ENCODE measurements at regions not wholly inside any gene's neighbourhood (a gene's known extent, or its start where the extent isn't known, plus 50 kb on each side); places are given as distances from the start of the nearest gene placed in this dataset.

DNA sequence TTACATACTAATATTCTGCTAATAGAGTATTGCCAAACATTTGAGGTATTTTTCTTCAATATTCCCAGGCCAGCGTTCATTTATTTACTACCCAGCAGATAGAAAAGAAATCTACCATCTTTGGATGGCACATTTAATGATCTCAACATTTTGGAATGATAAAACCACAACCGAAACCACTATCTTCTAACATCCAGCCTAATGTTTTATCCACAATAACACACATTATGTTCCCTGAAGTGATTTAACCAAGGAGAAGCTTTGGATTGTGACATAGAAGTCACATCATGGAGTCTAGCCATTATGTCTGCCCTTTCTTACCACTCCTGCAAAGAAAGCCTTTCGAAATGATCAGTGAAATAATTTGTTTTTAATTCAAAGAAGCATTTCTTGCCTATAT is 497.1 kb upstream of the PLXNA2 start:
- WGBS, 2 donors: 91 to 95% methylated on average over 3 of the region's 3 CpGs
- TF ChIP-seq POLR2A (IDR thresholded peaks at IDR 0.05): no peak
- TF ChIP-seq EP300 (IDR thresholded peaks at IDR 0.05): no peak
- no peak for TF ChIP-seq POLR2AphosphoS5 (IDR thresholded peaks at IDR 0.05)
- TF ChIP-seq, protein P1, sequence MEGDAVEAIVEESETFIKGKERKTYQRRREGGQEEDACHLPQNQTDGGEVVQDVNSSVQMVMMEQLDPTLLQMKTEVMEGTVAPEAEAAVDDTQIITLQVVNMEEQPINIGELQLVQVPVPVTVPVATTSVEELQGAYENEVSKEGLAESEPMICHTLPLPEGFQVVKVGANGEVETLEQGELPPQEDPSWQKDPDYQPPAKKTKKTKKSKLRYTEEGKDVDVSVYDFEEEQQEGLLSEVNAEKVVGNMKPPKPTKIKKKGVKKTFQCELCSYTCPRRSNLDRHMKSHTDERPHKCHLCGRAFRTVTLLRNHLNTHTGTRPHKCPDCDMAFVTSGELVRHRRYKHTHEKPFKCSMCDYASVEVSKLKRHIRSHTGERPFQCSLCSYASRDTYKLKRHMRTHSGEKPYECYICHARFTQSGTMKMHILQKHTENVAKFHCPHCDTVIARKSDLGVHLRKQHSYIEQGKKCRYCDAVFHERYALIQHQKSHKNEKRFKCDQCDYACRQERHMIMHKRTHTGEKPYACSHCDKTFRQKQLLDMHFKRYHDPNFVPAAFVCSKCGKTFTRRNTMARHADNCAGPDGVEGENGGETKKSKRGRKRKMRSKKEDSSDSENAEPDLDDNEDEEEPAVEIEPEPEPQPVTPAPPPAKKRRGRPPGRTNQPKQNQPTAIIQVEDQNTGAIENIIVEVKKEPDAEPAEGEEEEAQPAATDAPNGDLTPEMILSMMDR (IDR thresholded peaks at IDR 0.05): no peak
- no peaks in the 10 kb centered on the region for H3K4me1 ChIP-seq
- H3K4me3 ChIP-seq: no peak overlapping the region
- intact Hi-C loops (cut with DNase I): no loop called here
- H3K36me3 ChIP-seq: no peaks in the 10 kb centered on the region
- no peaks in the 10 kb centered on the region for H3K9me3 ChIP-seq
- H3K27ac ChIP-seq: no peak overlapping the region
- no peaks in the 10 kb centered on the region for H3K27me3 ChIP-seq
- DNase-seq: no peak

- no peak for DNase-seq
- Histone ChIP-seq H3K9me3 (no peaks in the 10 kb centered on the region), H3K27ac (no peak overlapping the region), H3K27me3 (no peaks in the 10 kb centered on the region), H3K4me3 (no peak overlapping the region), H3K4me1 (no peaks in the 10 kb centered on the region), H3K36me3 (no peaks in the 10 kb centered on the region)
- WGBS, 2 donors: 84 to 86% methylated on average over 5 of the region's 5 CpGs
- TF ChIP-seq POLR2AphosphoS5 (IDR thresholded peaks at IDR 0.05) (no peak), POLR2A (IDR thresholded peaks at IDR 0.05) (no peak), EP300 (IDR thresholded peaks at IDR 0.05) (no peak)
- TF ChIP-seq, protein P1 (IDR thresholded peaks at IDR 0.05): no peak
- intact Hi-C loops (cut with DNase I): no loop called here
Observed at GRCh38 chr1:208743361-208743760, 499.2 kb upstream of the PLXNA2 start.

DNA sequence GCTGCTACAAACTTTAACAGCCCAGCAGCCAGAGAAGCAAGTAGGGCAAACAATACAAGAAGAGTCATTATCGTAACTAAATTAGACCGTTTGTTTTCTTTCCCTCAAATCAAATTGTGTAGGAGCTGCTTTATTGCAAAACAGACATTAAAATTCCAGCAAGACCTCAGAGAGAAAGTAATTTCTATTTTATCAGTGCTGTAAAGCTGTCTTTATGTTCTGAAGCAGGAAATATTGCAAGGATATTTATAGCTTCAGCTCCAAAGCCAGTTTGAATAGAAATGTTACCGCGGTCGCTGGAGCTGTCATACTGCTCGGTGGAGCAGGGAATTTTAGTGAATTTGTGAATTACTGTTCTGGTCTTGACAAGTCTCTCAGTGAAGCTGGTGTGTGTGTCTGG is 503.8 kb upstream of the PLXNA2 start:
- DNase-seq: no peak
- Histone ChIP-seq H3K27ac (no peak overlapping the region), H3K4me1 (no peaks in the 10 kb centered on the region), H3K4me3 (no peak overlapping the region), H3K9me3 (no peaks in the 10 kb centered on the region), H3K36me3 (no peaks in the 10 kb centered on the region), H3K27me3 (no peaks in the 10 kb centered on the region)
- TF ChIP-seq EP300 (IDR thresholded peaks at IDR 0.05): no peak
- no peak for TF ChIP-seq POLR2AphosphoS5 (IDR thresholded peaks at IDR 0.05)
- TF ChIP-seq, protein P1 (IDR thresholded peaks at IDR 0.05): no peak
- intact Hi-C loops (cut with DNase I): no loop called here
- WGBS, 2 donors: 3 to 4% methylated on average over 6 of the region's 6 CpGs

DNA sequence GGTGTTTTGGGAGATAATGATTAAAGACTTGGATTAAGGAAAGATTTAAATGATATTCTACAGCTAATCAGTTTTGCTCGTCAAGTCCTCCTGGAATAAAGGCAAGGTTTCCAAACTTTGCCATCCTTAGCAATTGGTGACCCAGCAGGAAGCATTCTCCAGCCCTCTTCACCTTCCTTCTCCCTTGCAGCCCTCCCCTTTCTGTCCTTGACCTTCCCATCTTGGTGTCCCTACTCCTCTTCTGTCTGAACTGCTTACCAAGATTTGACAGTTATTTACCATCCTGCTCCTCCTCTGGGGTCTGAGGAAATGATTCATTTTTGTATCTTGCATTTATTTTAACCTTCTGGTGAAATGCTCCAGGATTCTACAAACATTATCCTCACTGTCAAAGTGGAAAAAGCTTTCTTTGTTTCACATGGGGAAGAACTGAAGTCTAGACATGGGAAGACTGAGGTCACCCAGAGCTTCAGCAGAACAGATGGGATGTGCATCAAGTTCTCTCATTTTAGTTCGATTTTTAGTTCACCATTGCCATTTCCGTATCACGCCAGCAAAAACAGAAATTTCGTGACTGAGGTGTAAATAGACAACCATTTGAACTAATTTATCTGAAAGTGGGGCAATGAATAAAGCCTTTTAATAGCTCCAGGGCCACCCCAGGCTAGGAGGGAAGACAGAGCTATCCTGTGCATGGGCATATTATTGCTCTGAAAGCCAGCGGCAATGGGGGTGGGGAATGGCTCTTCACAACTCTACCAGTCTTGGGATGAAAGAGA is 504.4 kb upstream of the PLXNA2 start:
- 78 to 81% methylated on average over 6 of the region's 6 CpGs for WGBS, 2 donors
- Histone ChIP-seq H3K27ac (no peak overlapping the region), H3K4me1 (no peaks in the 10 kb centered on the region), H3K4me3 (no peak overlapping the region), H3K36me3 (no peaks in the 10 kb centered on the region), H3K9me3 (no peaks in the 10 kb centered on the region), H3K27me3 (no peaks in the 10 kb centered on the region)
- no peak for TF ChIP-seq EP300 (IDR thresholded peaks at IDR 0.05)
- TF ChIP-seq, protein P1 (IDR thresholded peaks at IDR 0.05): no peak
- no peak for TF ChIP-seq POLR2A (IDR thresholded peaks at IDR 0.05)
- TF ChIP-seq POLR2AphosphoS5 (IDR thresholded peaks at IDR 0.05): no peak
- intact Hi-C loops (cut with DNase I): no loop called here
- no peak for DNase-seq

Measured in sigmoid colon (tissue), 6 donors.